NCI-H1930 (cell line): ENCODE measurements at regions not wholly inside any gene's neighbourhood (a gene's known extent, or its start where the extent isn't known, plus 50 kb on each side); places are given as distances from the start of the nearest gene placed in this dataset.

ENCODE experiments used
- DNase-seq, 2 experiments: peaks; one replicate each; lab custom pipeline; 2025; lab: John Stamatoyannopoulos, UW

DNA sequence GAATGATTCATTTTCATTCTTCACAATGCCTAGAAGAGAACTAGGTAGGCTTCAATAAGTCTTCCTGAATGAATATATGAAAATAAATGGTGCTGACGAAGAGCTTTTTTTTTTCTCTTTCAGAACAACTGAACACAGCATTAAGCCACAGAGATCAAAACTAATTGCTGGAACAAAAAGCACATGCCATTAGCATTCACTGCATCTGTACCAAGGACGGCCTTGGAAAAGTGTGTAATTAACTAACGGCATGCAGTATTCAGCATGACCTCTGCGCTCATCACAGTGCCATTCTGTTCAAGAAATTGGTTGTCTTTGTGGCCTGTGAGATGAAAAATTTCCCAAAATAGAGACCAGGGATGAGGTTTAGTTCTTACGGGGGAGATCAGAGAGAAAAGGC lies 99.3 kb downstream of the NUDT12 start:
- DNase-seq, result no peak

DNA sequence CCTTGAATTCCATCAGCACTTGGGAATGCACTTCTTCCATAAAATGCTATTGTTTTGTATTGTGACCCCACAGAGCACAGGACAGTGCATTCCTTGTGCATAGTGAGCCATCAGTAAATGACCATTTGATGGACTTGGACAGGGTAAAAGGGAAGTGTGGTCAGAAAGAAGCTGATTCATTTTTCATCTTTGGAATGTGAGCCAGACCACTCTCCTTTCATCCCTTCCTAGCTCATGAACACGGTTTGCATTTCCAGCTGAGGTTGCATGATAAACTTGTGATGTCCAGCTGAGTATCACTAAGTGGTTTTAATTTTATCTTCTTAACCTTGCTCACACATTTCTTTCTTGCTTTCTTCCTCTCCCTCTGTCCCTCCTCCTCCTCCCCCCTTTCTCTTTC lies 101.3 kb downstream of the NUDT12 start:
- DNase-seq, result no peak

DNA sequence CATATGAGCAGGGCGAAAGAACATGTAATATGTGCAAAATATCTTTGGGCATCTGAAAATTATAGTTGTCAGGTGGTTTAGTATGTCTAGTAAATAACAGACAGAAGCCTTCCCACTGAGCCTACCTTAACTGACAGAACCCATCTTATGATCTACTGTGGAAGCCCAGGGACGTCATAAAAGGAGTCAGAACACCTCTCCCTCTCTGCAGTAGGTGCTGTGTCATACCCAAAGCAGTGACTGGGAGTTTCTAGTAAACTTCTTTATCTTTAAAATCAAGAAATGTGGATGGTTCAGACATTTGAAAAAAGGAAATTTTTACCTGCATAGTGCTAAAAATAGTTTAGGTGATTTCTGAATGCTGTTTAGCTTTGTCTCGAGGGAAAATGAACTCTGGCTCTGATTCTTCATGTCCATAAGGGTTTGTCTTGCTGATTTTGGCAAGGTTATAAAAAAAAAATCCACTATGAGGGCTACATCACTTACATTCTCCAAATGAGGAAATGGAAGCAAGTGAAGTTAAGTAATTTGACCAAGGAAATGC lies 104.0 kb downstream of the NUDT12 start:
- DNase-seq, result no peak

DNA sequence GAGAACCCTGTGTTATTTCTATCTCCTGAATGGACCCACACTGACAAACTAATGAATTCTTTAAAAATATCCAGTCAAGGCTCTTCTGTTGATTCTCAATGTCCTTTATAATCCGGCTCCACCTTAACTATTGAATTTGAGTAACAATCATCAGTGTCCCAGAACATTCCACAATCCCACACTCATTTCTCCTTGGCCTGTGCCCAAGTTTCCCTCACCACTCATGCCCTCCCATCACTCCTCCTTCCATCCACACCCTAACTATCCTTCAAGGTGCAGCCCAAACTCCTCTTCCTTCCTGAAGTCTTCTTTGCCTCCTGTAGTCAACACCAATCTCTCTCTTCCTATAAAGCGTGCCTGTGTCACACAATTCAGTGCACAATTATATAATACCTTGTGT lies 106.1 kb downstream of the NUDT12 start:
- no peak for DNase-seq

DNA sequence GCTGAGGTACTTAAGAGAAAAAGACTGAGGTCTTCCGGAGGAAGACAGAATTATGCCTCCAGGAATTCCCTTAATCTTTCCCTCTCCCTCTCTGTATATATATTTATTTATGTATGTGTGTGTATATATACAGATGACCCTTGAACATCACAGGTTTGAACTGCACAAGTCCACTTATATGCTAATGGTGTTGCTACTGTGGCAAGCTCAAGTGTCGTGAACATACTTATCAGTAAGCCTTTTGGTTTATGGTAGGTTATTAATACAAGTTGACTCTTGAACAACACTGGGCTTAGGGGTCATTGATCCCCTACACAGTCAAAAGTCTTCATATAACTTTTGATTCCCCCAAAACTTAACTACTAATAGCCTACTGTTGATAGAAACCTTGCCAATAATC lies 106.8 kb downstream of the NUDT12 start:
- DNase-seq, result no peak

DNA sequence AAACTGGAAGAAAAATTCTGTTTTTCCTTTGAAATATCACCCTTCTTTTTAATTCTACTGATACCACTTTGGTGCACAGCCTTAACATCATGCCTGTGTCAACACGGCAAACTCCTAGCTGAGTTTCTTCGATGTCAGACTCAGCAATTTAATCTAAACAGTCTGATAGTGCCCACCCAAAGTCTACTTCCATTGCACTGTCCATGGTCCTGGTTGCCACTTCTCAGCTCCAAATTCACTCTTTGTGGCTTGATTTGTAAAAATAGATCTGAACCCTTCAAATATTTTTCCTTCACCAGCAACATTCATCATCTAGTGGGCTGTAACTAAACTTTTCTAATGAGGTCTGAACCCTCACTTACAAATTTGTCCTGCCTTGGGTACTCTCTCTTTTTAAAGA lies 107.8 kb downstream of the NUDT12 start:
- DNase-seq, result no peak

DNA sequence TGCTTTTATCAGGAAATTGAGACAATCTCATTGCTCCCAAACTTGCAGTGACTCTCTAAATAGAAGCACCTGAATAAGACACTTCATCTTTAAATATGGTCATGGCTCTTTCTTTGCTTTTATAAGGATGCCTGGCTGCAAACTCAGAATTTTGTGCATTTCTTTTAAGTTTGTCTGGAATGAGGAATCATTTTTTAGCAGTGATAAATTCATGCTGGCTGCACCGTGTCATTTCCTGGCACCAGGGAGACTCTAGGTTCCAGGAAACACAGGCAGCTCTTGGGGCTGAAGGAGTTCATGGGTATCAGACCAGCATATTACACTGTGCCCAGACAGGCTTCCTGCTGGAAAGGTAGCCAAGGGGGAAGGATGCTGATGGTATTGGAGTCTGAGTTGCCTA lies 109.9 kb downstream of the NUDT12 start:
- DNase-seq, result no peak

DNA sequence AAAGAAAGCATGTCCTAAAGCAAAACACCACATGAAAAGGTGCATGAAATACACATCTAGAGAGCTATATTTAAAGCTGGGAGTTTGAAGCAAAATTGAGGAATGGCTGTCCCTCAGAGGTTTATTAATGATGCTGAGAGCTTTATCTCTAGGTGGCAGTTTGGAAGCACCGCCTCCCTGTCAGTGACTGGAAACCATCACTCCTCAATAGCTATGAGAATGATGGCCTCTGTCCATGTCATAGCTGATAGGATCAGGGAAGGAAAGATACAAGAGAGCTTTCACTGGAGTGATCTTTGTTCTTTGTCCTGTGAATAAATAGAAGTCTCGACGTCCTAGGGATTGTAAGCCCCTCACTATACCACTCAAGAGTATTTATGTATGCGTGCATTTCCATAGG lies 110.5 kb downstream of the NUDT12 start:
- no peak for DNase-seq

DNA sequence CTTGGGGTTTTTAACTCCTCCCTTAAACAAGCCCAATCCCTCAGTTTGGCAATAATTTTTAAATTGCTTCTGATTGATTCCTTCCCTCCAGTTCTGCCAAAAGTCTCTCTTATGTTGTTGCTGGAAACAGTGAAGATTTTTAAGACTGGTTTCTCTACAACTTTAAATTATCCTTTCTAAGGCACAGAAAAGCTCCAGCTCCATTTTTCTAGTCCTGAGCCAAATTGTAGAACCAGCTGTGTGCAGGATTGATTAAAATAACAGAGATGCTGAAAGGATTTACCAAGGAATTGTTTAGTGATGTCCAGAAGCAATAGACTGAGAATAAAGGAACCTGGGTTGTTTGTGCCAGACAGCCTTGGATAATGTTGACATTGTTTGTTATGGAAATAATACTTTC lies 111.3 kb downstream of the NUDT12 start:
- DNase-seq, result no peak

DNA sequence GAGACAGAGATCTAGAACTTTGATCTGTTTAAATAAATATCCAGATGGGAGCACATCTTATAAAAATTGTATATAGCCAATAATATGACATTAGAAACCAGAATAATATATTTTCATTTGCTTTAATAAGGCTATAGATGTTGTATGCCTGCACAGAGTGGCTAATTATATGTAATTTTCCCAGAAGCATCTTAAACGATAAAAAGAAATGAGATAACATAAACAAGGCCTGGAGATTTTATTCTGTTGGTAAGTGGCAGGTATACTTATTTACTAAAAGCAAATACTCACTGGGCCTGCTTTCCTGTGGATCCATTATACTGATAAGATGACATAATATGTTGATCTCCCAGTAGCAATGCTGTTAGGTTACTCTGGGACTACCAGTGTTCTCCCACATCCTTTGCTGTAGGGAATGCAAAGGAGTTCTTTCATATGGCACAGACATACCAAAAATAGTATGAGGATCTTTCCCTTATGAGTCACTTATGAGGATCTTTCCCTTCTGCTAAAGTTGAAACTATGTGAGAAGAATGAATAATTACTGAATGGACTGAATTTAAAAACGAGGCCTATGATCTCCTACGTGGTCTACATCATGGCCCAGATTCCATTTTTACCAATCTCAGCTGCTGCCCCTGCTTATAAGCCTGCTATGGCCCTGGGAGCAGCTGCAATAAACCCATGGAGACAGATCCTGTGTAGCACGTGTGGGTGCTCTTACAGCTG lies 112.1 kb downstream of the NUDT12 start:
- no peak for DNase-seq

DNA sequence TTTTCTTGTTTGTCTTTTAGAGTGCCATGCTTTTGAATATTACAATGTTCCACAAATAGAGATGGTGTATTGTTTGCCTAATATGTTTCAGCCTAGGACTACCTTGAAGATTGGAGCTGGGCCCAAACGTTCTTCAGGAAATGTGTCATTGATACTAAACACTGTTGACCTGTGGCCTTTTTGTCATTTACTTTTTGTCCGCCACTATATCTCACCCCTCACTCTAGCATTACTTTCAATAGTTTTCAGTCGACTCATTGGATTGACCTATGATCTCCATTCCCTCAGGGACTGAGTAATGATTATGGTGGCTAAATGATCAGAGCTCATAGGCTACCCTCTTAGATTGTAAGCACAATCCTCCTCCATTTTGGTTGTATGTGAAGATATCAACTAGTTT lies 115.8 kb downstream of the NUDT12 start:
- no peak for DNase-seq

DNA sequence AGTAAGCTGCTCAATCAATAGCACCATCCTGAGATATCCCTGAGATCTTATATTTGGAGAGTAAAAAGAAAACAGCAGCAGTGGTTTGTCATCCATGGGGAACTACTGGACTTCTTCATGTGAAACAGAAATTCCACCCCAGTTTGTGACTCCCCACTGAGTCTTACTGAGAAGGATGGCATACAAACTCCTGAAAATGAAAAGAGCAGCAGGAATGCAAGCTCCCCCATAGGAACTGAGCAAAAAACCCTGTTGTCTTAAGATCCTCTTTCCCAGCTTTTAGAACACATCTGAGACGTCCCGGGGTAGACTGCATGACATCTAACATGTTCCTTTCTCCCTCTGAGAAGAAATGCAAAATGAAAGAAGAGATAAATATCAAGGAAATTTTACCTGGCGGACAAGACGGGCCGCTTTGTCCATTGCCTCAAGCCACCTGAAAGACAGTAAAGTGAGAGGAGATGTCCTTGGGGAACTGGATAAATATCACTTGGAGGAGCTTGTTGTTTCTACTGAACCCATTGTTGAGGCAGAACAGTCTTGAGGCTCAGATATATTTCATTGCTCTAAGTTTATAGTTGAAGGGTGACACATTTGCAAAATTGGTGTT lies 117.1 kb downstream of the NUDT12 start:
- no peak for DNase-seq

DNA sequence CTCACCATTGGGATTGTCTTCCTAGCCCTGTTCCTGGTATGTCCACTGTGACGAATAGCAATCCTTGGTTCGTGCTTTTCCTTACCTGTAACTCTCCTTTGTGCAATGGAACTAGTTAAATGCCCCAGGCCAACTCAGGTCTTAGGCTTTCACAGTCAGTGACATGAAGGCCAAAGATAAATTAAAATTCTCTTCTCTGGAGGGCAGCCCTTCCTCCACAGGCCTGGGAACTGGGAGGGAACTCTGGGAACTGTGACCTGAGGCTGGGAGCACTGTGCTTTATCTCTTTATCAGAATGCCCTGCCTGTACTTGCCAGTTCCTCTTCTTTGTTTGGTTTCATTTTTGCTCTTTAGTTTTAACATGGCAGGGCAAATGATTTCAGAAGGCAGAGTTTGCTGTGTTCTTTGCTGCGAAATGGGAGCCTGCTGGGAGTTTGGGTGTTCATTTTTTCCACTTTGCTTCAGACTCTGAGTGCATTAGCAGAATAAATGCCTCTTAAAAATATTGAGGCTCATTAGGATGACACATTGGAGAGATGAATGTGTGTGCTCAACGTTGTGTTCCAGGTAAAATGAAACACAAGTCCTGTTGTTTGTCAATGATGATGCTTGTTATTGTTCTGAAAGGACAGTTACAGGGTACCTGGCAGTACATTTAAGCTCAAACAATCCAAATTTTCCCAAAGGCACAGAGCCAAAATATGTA lies 118.1 kb downstream of the NUDT12 start:
- no peak for DNase-seq

DNA sequence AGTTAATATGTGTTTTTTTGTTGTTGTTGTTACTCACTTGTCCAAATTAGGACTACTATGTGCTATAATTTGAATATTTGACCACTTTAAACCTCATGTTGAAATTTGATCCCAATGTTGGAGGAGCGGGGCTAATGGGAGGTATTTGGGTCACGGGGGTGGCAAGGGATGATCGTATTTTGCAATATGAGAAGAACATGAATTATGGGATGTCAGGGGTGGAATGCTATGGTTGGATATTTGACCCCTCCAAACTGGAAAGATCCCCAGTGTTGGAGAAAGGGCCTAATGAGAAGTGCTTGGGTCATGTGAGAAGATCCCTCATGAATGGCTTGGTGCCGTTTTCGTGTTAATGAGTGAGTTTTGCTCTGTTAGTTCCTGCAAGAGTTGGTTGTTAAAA lies 119.8 kb downstream of the NUDT12 start:
- DNase-seq, result no peak

DNA sequence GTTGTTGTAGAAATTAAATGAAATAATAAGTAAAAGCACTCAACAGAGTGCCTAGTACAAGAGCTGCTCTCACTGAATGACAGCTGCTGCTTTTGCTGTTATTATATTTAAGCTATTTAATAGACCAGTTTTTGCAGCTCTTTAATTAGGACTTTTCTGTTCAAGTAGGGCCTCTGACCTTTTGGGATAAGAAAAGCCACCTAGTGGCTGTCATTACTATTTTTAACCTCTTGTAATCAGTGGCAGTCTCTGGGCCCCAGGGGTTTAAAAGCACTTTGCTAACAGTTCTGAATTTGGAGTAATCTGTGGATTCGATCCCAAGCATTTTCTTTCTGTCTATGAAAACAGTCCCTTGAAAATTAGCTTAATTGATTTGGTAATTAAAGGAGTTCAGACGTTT lies 121.1 kb downstream of the NUDT12 start:
- DNase-seq, result no peak

DNA sequence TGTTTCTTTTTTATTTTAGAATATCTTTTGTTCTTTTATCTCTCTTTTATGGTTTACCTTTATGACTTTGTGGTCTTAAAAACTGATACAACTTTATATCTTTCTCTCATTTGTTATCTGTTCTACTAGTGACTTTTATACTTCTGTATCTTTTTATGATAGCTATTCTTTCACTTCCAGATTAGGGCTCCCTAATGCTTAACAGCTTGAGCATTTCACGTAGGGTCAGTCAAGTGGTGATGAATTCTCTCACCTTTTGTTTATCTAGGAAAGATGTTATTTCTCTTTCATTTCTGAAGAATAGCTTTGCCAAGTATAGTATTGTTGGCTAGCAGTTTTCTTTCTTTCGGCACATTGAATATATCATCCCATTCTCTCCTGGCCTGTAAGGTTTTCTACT lies 123.6 kb downstream of the NUDT12 start:
- no peak for DNase-seq

DNA sequence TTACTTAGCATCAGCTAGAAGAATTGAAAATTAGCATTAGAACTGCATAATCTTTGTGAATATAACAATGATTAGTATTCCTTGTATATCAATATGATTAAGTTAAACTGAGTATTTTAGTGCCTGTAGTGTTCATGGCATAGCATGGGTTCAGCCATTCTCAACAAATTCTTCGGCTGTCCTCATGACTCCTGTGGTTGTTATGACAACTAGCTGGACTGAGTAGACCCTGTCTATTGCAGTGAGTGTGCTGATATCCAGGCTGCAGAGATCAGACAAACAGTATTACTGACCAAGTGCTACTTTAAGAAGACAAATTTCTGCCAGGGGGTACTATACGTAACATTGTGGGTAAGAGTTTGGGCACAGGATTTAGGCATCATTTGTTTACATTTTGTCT lies 125.9 kb downstream of the NUDT12 start:
- DNase-seq, result no peak

DNA sequence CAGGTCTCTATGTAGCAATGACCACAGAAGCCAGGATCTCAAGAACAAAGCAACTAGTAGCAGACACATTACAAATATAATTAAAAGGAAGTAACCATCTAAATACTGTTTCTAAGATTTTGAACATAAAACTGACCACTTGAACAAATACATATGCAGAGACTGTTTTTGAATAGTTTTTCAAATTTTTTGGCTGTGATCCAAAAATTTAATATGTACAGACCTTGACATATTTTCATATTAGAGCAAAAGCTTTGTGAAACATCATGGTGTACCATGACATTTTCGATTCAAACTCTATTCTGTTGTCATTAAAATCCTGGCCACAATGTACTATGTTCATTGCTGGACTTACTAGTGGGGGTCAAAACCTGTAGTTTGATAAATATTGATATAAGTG lies 126.5 kb downstream of the NUDT12 start:
- DNase-seq, result no peak

DNA sequence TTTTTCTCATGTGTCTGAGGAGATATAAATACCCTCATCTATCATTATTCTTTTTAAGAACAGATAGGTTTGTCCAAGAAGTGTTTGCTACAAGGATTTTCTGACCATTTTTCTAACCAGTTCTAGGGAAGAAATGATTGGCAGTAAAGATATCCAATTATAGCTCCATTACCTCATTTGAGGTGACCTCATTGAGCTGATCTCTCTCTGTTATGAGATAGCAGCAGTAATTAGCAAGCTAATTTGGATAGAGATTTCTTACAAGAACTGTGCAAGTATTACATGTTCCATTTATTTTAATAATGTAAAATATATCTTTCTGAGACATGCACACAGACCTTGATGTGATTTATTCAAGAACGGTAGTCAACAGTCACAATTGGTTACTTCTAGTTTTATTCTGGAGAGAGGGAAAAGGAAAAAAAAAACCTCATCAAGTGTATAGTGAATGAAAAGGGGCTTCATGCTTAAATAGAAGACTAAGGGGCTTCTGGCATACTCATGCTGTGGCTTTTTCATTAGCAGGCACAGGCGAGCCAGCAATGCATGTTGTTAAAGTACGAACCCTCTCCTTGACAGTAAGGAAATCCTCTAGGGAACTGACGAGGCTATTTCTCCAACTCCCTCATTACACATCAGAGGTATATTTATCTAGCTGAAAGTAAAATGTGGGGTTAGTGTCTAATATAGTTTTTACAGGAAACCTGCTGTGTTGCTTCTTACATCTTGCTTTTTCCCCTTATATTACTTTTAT lies 127.3 kb downstream of the NUDT12 start:
- no peak for DNase-seq

DNA sequence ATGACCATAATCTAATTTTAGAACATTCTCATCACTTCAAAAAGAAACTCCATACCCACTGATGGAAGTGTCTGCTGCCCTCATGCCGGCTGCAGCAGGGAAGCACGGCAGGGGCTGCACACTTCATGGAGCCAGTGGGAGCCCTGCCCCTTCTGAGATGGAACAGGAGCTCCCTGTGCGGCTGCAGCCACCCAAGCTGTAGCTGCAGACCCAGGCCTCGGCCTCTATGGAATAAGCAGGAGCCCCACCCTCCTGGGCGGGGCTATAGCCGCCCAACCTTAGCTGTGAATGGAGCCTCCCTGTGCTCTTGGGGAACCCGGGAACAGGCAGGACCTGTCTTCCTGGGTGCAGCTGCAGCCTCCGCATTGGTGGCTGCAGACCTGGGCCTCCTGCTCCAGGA lies 128.5 kb downstream of the NUDT12 start:
- no peak for DNase-seq

DNA sequence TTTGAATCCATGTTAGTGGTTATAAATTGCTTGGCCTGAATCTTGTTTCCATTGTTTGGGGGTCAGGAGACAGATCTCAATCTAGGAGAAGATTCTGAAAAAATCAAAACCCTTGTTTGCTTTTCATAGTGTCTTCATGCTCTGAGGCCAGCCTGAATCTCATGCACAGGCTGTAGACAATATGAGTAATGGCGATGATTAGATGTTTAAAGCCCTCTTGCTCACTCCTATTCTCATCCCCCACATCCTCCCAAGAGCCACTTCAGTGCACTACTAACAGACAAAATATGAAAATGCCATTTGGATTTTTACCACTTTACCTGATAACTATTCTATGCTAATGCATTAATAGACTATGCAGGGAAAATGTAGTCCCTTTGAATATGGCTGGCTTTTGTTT lies 129.4 kb downstream of the NUDT12 start:
- DNase-seq, result no peak

DNA sequence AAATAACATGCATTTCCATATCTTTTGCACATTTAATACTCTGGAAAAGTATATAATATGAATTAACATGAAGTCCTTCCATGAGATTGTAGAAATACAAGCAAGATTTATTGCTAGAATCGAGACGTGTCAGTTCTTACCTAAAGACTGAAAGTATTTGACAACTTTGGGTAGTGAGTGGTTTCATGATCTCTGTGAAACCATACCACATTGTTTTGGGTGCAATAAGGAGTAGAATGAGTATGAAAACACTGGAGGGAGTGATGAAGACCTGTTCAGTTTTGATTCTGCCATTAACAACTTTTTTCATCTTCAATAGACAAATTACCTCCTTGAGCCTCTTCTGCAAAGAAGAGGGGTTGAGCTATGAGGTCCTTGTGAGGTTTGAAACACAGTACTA lies 133.7 kb downstream of the NUDT12 start:
- no peak for DNase-seq
